HepG2 (cell line): ENCODE measurements at regions not wholly inside any gene's neighbourhood (a gene's known extent, or its start where the extent isn't known, plus 50 kb on each side); places are given as distances from the start of the nearest gene placed in this dataset.

ENCODE experiments used
- ATAC-seq: fragments of 200-7000 bp; cut with Tn5 transposase; 3 replicates; pipeline ENCODE4 v1.9.1; 2020; ENCODE audit warnings: mild to moderate bottlenecking, moderate library complexity
- BruUV-seq: library from RNA; stranded (reverse); fragments of 400-500 nt; replicated peaks from 2 replicates; lab custom pipeline; 2021; lab: Mats Ljungman, UMichigan
- CTCF ChIA-PET: fragments of 300-600 bp; formaldehyde crosslinking; extraction: SDS; loops from one replicate; lab custom pipeline; 2021; ENCODE audit warnings: low total read pairs, inconsistent platforms, low intra/inter-chr PET ratio; lab: Yijun Ruan, JAX
- POLR2A ChIA-PET: fragments of 350-600 bp; sonication (Branson Sonifier 250); formaldehyde crosslinking; loops from one replicate; lab custom pipeline; 2020; ENCODE audit warnings: antibody characterized with exemption, inconsistent platforms; lab: Yijun Ruan, JAX
- DNase-seq: peaks from one replicate; pipeline ENCODE4 v3.0.0-alpha.2; 2015; ENCODE audit warnings: low spot score
- FAIRE-seq: peaks from 3 replicates; lab custom pipeline; 2011; peaks lifted over from hg19 to GRCh38; lab: Jason Lieb, UNC
- H2AFZ ChIP-seq: one replicate; pipeline ENCODE4 v1.6.1; 2011; ENCODE audit warnings: low read length, inconsistent platforms
- H3K27ac ChIP-seq: fragments of 300-600 bp; 3 replicates; pipeline ENCODE4 v1.8.0; 2011; ENCODE audit warnings: mixed run types, mild to moderate bottlenecking, mixed read lengths, low read length, inconsistent platforms; ENCODE audit not compliant: insufficient read depth; ENCODE audit errors: extremely low read length
- H3K27me3 ChIP-seq, 2 experiments: fragments of 200-600 bp in 1 of 2; 2 replicates in 1 of 2; 3 replicates in 1 of 2; pipeline versions ENCODE4 v1.6.0 to v1.8.0; 2011; ENCODE audit warnings: low read length in 2 of 2, mild to moderate bottlenecking in 2 of 2, moderate library complexity in 2 of 2, inconsistent platforms in 1 of 2; ENCODE audit not compliant: insufficient read depth in 2 of 2, control insufficient read depth in 1 of 2
- H3K36me3 ChIP-seq, 2 experiments: fragments of 200-600 bp in 1 of 2; replicated peaks in 1 of 2; 2 replicates in 1 of 2; 3 replicates in 1 of 2; pipeline versions ENCODE4 v1.5.1 to v1.8.0; 2011; ENCODE audit warnings: low read length in 2 of 2, inconsistent platforms in 1 of 2; ENCODE audit not compliant: insufficient read depth in 2 of 2, control insufficient read depth in 1 of 2
- H3K4me1 ChIP-seq: 2 replicates; pipeline ENCODE4 v1.5.1; 2012; ENCODE audit warnings: low read length, inconsistent platforms; ENCODE audit not compliant: insufficient read depth
- H3K4me2 ChIP-seq: 2 replicates; pipeline ENCODE4 v1.6.0; 2011; ENCODE audit warnings: low read depth, low read length, inconsistent platforms
- H3K4me3 ChIP-seq, 3 experiments: fragments of 200-600 bp in 1 of 3; sonication (generic), shearing (Covaris generic) in 1 of 3; replicated peaks in 1 of 3; 2 replicates each; pipeline ENCODE4 v1.5.1; 2011 to 2016; ENCODE audit warnings: low read length in 3 of 3, inconsistent platforms in 2 of 3, low read depth in 2 of 3, mild to moderate bottlenecking in 2 of 3, control low read depth in 1 of 3, mixed read lengths in 1 of 3; ENCODE audit not compliant: insufficient read depth in 1 of 3
- H3K79me2 ChIP-seq: one replicate; pipeline ENCODE4 v1.6.1; 2011; ENCODE audit warnings: low read length, inconsistent platforms; ENCODE audit not compliant: insufficient read depth
- H3K9ac ChIP-seq: 2 replicates; pipeline ENCODE4 v1.6.0; 2011; ENCODE audit warnings: mild to moderate bottlenecking, low read depth, low read length, inconsistent platforms; ENCODE audit not compliant: insufficient read depth
- H3K9me3 ChIP-seq: 2 replicates; pipeline ENCODE4 v1.5.1; 2012; ENCODE audit warnings: mild to moderate bottlenecking, low read length
- H4K20me1 ChIP-seq: 2 replicates; pipeline ENCODE4 v1.6.0; 2011; ENCODE audit warnings: inconsistent platforms, mild to moderate bottlenecking, low read length, moderate library complexity; ENCODE audit not compliant: insufficient read depth
- HNF4G ChIP-seq, 2 experiments: sonication (generic) in 1 of 2; formaldehyde crosslinking in 1 of 2; IDR thresholded peaks; 2 replicates each; pipeline versions ENCODE4 v1.4.0 to v1.6.1; 2011 to 2020; ENCODE audit warnings: borderline replicate concordance in 2 of 2, low read depth in 2 of 2, mild to moderate bottlenecking in 2 of 2, low read length in 1 of 2, missing genetic modification reagents in 1 of 2, moderate library complexity in 1 of 2
- ONECUT2 ChIP-seq: sonication (generic); formaldehyde crosslinking; IDR thresholded peaks from 2 replicates; pipeline ENCODE4 v1.4.0; 2020; ENCODE audit warnings: missing genetic modification reagents
- RXRA ChIP-seq: sonication (generic); formaldehyde crosslinking; IDR thresholded peaks from 2 replicates; pipeline ENCODE4 v1.5.1; 2020; ENCODE audit warnings: missing genetic modification reagents
- ZFP62 ChIP-seq: sonication (generic); formaldehyde crosslinking; IDR thresholded peaks from 2 replicates; pipeline ENCODE4 v1.4.0; 2020; ENCODE audit warnings: missing genetic modification reagents
- WGBS: methylation state at CpG from one replicate; pipeline ENCODE4 v1.1.6; 2017; ENCODE audit warnings: low lambda C conversion rate; 5-methylcytosine and 5-hydroxymethylcytosine counted together
- in situ Hi-C: cut with HindIII; loops from 2 replicates; pipeline ENCODE4 v1.10.0; 2017; ENCODE audit warnings: low pct_unique_long_range_greater_than_20kb; ENCODE audit not compliant: extremely low pct_ligation_motif_present
- intact Hi-C: fragments of 100-400 bp; cut with micrococcal nuclease; formaldehyde crosslinking; loops from one replicate; pipeline ENCODE4 v1.10.0; 2022; ENCODE audit not compliant: unreplicated experiment
- TF ChIP-seq, protein P1 (sequence below), 2 experiments: sonication (generic) in 1 of 2; formaldehyde crosslinking in 1 of 2; IDR thresholded peaks; 2 replicates each; pipeline versions ENCODE4 v1.4.0 to v1.6.1; 2018 to 2020; ENCODE audit warnings: missing genetic modification reagents in 2 of 2, borderline replicate concordance in 1 of 2, low read depth in 1 of 2, mild to moderate bottlenecking in 1 of 2, missing biosample characterization in 1 of 2
- TF ChIP-seq, protein P2 (sequence below): sonication (generic); formaldehyde crosslinking; IDR thresholded peaks from 2 replicates; pipeline ENCODE4 v1.4.0; 2020; ENCODE audit warnings: mild to moderate bottlenecking, missing genetic modification reagents
- TF ChIP-seq, protein P3 (sequence below): IDR thresholded peaks from 2 replicates; pipeline ENCODE4 v1.6.1; 2016; ENCODE audit warnings: missing genetic modification reagents, missing compliant biosample characterization

DNA sequence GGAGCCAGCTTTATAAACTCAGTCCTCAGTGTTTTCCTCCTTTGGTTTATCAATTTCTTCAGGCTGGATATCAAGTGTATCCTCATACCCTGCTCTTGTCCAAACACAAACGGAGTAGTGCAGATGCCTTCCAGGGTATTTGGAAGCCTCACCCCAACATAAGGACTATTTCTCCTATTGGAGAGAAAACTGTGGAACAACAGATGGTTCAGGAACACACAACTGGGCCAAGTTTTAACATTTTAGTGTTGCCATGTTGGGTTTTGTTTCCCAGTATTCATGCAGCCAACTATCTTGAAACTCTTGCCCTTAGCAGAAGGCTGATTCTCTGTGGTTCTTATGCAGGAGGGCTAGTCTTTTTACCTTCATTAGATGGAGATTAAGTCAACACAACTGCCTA is 398.1 kb downstream of the GABRB3 start:
- no peaks in the 10 kb centered on the region for H4K20me1 ChIP-seq
- H3K27ac ChIP-seq = no peak overlapping the region
- BruUV-seq = no TSS peak
- ATAC-seq (no peak), DNase-seq (no peak), FAIRE-seq (no peak)
- H3K9ac ChIP-seq = no peak overlapping the region
- H3K9me3 ChIP-seq = peaks cover 98% of the 10 kb centered on the region
- no peak overlapping the region for H3K4me2 ChIP-seq
- H3K79me2 ChIP-seq = no peaks in the 10 kb centered on the region
- intact Hi-C loops = no loop called here
- POLR2A ChIA-PET = no interaction called here
- in situ Hi-C loops = no loop called here
- H3K4me3 ChIP-seq = no peak overlapping the region
- H3K27me3 ChIP-seq = no peaks in the 10 kb centered on the region
- no peaks in the 10 kb centered on the region for H3K4me1 ChIP-seq
- CTCF ChIA-PET = no interaction called here
- no peaks in the 10 kb centered on the region for H3K36me3 ChIP-seq
- H2AFZ ChIP-seq = no peak overlapping the region
- WGBS = 0% methylated on average over 1 of the region's 1 CpG
- TF ChIP-seq HNF4G (IDR thresholded peaks at IDR 0.05; ENCODE audit: borderline replicate concordance, low read depth, low read length) (no peak), HNF4G (CRISPR knock-in tag; IDR thresholded peaks at IDR 0.05; ENCODE audit: borderline replicate concordance, low read depth) (no peak), RXRA (CRISPR knock-in tag) (no peak), ZFP62 (CRISPR knock-in tag) (no peak), ONECUT2 (no peak)
- TF ChIP-seq, protein P1, sequence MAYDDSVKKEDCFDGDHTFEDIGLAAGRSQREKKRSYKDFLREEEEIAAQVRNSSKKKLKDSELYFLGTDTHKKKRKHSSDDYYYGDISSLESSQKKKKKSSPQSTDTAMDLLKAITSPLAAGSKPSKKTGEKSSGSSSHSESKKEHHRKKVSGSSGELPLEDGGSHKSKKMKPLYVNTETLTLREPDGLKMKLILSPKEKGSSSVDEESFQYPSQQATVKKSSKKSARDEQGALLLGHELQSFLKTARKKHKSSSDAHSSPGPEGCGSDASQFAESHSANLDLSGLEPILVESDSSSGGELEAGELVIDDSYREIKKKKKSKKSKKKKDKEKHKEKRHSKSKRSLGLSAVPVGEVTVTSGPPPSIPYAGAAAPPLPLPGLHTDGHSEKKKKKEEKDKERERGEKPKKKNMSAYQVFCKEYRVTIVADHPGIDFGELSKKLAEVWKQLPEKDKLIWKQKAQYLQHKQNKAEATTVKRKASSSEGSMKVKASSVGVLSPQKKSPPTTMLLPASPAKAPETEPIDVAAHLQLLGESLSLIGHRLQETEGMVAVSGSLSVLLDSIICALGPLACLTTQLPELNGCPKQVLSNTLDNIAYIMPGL (CRISPR knock-in tag; IDR thresholded peaks at IDR 0.05; ENCODE audit: borderline replicate concordance in 1 of 2, low read depth in 1 of 2) = no peak
- TF ChIP-seq, protein P2, sequence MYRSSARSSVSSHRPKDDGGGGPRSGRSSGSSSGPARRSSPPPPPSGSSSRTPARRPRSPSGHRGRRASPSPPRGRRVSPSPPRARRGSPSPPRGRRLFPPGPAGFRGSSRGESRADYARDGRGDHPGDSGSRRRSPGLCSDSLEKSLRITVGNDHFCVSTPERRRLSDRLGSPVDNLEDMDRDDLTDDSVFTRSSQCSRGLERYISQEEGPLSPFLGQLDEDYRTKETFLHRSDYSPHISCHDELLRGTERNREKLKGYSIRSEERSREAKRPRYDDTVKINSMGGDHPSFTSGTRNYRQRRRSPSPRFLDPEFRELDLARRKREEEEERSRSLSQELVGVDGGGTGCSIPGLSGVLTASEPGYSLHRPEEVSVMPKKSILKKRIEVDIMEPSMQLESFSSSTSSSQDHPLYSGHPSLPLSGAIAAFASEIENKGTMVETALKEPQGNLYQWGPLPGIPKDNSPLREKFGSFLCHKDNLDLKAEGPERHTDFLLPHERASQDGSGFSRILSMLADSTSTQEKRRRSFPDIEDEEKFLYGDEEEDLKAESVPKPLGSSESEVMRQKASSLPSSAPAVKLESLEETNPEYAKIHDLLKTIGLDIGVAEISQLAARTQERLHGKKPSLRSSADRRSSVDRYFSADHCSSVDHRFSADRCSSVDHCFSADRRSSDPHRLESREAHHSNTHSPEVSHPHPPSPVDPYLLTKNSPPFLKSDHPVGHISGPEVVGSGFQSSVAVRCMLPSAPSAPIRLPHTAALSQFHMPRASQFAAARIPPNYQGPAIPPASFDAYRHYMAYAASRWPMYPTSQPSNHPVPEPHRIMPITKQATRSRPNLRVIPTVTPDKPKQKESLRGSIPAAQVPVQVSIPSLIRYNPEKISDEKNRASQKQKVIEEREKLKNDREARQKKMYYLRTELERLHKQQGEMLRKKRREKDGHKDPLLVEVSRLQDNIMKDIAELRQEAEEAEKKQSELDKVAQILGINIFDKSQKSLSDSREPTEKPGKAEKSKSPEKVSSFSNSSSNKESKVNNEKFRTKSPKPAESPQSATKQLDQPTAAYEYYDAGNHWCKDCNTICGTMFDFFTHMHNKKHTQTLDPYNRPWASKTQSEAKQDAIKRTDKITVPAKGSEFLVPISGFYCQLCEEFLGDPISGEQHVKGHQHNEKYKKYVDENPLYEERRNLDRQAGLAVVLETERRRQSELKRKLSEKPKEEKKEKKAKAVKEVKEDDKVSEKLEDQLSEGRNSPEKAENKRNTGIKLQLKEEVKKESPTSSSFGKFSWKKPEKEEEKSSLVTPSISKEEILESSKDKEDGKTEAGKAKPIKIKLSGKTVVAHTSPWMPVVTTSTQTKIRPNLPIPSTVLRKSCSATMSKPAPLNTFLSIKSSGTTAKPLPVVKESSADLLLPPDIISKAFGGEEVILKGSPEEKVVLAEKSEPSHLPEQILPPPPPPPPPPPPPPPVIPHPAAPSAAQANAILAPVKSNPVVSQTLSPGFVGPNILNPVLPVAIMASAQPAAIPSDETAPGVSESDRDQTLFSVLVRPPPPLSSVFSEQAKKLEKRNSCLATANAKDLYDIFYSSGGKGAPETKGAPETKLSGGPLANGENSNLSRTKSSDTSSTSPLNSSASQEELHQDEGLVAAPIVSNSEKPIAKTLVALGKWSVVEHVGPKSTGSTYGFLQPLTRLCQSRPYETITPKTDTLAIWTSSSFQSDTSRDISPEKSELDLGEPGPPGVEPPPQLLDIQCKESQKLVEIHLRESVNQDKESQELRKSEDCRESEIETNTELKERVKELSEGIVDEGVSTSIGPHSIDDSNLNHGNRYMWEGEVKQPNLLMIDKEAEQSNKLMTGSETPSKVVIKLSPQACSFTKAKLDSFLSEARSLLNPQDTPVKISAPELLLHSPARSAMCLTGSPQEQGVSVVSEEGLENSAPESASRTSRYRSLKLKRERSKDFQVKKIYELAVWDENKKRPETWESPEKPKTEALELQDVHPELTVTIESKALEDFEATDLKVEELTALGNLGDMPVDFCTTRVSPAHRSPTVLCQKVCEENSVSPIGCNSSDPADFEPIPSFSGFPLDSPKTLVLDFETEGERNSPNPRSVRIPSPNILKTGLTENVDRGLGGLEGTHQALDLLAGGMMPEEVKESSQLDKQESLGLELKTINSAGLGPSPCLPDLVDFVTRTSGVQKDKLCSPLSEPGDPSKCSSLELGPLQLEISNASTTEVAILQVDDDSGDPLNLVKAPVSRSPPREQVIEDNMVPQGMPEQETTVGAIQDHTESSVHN = no peak
- TF ChIP-seq, protein P3, sequence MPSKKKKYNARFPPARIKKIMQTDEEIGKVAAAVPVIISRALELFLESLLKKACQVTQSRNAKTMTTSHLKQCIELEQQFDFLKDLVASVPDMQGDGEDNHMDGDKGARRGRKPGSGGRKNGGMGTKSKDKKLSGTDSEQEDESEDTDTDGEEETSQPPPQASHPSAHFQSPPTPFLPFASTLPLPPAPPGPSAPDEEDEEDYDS (CRISPR knock-in tag) = no peak
